ENCODE measurements at regions not wholly inside any gene's neighbourhood (a gene's known extent, or its start where the extent isn't known, plus 50 kb on each side); places are given as distances from the start of the nearest gene placed in this dataset.

- no peak overlapping the region for H3K9ac ChIP-seq (ENCODE audit: insufficient read depth, low read depth, low read length)
- ATAC-seq (no peak), DNase-seq (ENCODE audit: low spot score) (no peak), FAIRE-seq (no peak)
- ChIA-PET POLR2A (no interaction called here), CTCF (ENCODE audit: low intra/inter-chr PET ratio, low total read pairs) (no interaction called here)
- H3K79me2 ChIP-seq (ENCODE audit: insufficient read depth, low read length): no peaks in the 10 kb centered on the region
- H4K20me1 ChIP-seq (ENCODE audit: insufficient read depth, low read length): no peaks in the 10 kb centered on the region
- intact Hi-C loops (cut with micrococcal nuclease; ENCODE audit: unreplicated experiment) (no loop called here), in situ Hi-C loops (cut with HindIII; ENCODE audit: extremely low pct_ligation_motif_present, low pct_unique_long_range_greater_than_20kb) (no loop called here)
- H3K27me3 ChIP-seq (ENCODE audit: control insufficient read depth in 1 of 2, insufficient read depth in 2 of 2, low read length in 2 of 2): no peaks in the 10 kb centered on the region
- TF ChIP-seq ZNF12 (CRISPR knock-in tag; IDR thresholded peaks at IDR 0.05): 0 out of 2 replicates have a peak, but pooled peaks have one; percentile 41
- TF ChIP-seq ARNT2 (CRISPR knock-in tag; IDR thresholded peaks at IDR 0.05; ENCODE audit: low read depth): no peak
- BruUV-seq (replicated peaks): no TSS peak
- no peaks in the 10 kb centered on the region for H3K4me1 ChIP-seq (ENCODE audit: insufficient read depth, low read length)
- H2AFZ ChIP-seq (ENCODE audit: low read length): no peak overlapping the region
- H3K27ac ChIP-seq (ENCODE audit: extremely low read length, insufficient read depth, low read length): no peak overlapping the region
- no peaks in the 10 kb centered on the region for H3K9me3 ChIP-seq (ENCODE audit: low read length)
- H3K36me3 ChIP-seq (replicated peaks in 1 of 2; ENCODE audit: control insufficient read depth in 1 of 2, insufficient read depth in 2 of 2, low read length in 2 of 2): no peaks in the 10 kb centered on the region
- H3K4me3 ChIP-seq (replicated peaks in 1 of 3; ENCODE audit: insufficient read depth in 1 of 3, low read depth in 2 of 3, low read length in 3 of 3): no peak overlapping the region
- 2% methylated on average over 2 of the region's 2 CpGs for WGBS (ENCODE audit: low lambda C conversion rate)
- H3K4me2 ChIP-seq (ENCODE audit: low read depth, low read length): no peak overlapping the region
These were observed 75.3 kb upstream of the TSPAN8 start for GRCh38 chr12:71233083-71233482.

- no peak for FAIRE-seq
- Histone ChIP-seq H3K9ac (ENCODE audit: insufficient read depth, low read depth, low read length) (no peak overlapping the region), H3K27ac (ENCODE audit: extremely low read length, insufficient read depth, low read length) (no peak overlapping the region), H3K4me2 (ENCODE audit: low read depth, low read length) (no peak overlapping the region), H3K9me3 (ENCODE audit: low read length) (no peaks in the 10 kb centered on the region), H3K4me1 (ENCODE audit: insufficient read depth, low read length) (no peaks in the 10 kb centered on the region), H3K27me3 (ENCODE audit: control insufficient read depth in 1 of 2, insufficient read depth in 2 of 2, low read length in 2 of 2) (no peaks in the 10 kb centered on the region), H2AFZ (ENCODE audit: low read length) (no peak overlapping the region), H4K20me1 (ENCODE audit: insufficient read depth, low read length) (no peaks in the 10 kb centered on the region), H3K4me3 (replicated peaks in 1 of 3; ENCODE audit: insufficient read depth in 1 of 3, low read depth in 2 of 3, low read length in 3 of 3) (no peak overlapping the region), H3K36me3 (replicated peaks in 1 of 2; ENCODE audit: control insufficient read depth in 1 of 2, insufficient read depth in 2 of 2, low read length in 2 of 2) (no peaks in the 10 kb centered on the region), H3K79me2 (ENCODE audit: insufficient read depth, low read length) (no peaks in the 10 kb centered on the region)
- BruUV-seq (replicated peaks): no TSS peak
- ChIA-PET CTCF (ENCODE audit: low intra/inter-chr PET ratio, low total read pairs) (no interaction called here), POLR2A (no interaction called here)
- ATAC-seq: no peak
- TF ChIP-seq FLYWCH1 (CRISPR knock-in tag; IDR thresholded peaks at IDR 0.05) (no peak), ARID4A (CRISPR knock-in tag; IDR thresholded peaks at IDR 0.05; ENCODE audit: borderline replicate concordance) (no peak), ZNF225 (CRISPR knock-in tag; IDR thresholded peaks at IDR 0.05) (no peak), ZNF224 (CRISPR knock-in tag; IDR thresholded peaks at IDR 0.05) (no peak), ZNF121 (CRISPR knock-in tag; IDR thresholded peaks at IDR 0.05) (no peak), DNMT3B (CRISPR knock-in tag; conservative IDR thresholded peaks at IDR 0.05) (no peak), ZKSCAN8 (CRISPR knock-in tag; IDR thresholded peaks at IDR 0.05; ENCODE audit: borderline replicate concordance) (no peak), RFX1 (IDR thresholded peaks at IDR 0.05) (no peak), SKI (IDR thresholded peaks at IDR 0.05; ENCODE audit: partially characterized antibody) (no peak), CHCHD3 (CRISPR knock-in tag; IDR thresholded peaks at IDR 0.05) (no peak), ZNF234 (CRISPR knock-in tag; conservative IDR thresholded peaks at IDR 0.05) (no peak)
- TF ChIP-seq, protein P1, sequence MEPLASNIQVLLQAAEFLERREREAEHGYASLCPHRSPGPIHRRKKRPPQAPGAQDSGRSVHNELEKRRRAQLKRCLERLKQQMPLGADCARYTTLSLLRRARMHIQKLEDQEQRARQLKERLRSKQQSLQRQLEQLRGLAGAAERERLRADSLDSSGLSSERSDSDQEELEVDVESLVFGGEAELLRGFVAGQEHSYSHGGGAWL (CRISPR knock-in tag; IDR thresholded peaks at IDR 0.05): no peak
- in situ Hi-C loops (cut with HindIII; ENCODE audit: extremely low pct_ligation_motif_present, low pct_unique_long_range_greater_than_20kb): no loop called here
- intact Hi-C loops (cut with micrococcal nuclease; ENCODE audit: unreplicated experiment): no loop called here
- no peak for DNase-seq (ENCODE audit: low spot score)
These were observed 72.7 kb upstream of the TSPAN8 start for GRCh38 chr12:71230542-71230941.
